WTC11 (cell line): ENCODE measurements at regions not wholly inside any gene's neighbourhood (a gene's known extent, or its start where the extent isn't known, plus 50 kb on each side); places are given as distances from the start of the nearest gene placed in this dataset.

Experiments
- ATAC-seq: fragments of 200-7000 bp; cut with Tn5 transposase; 2 replicates; pipeline ENCODE4 v1.10.0; 2021; ENCODE audit warnings: mild to moderate bottlenecking, moderate library complexity
- CTCF ChIA-PET: fragments of 300-600 bp; sonication (Branson Sonifier 250); formaldehyde crosslinking; loops from one replicate; lab custom pipeline; 2021; ENCODE audit warnings: antibody characterized with exemption; lab: Charles Lee
- POLR2A ChIA-PET: fragments of 350-600 bp; sonication (Branson Sonifier 250); formaldehyde crosslinking; loops from one replicate; lab custom pipeline; 2021; ENCODE audit warnings: antibody characterized with exemption; lab: Charles Lee
- DNase-seq: peaks from one replicate; pipeline ENCODE4 v3.0.0; 2021; ENCODE audit warnings: low spot score
- H3K27ac Mint-ChIP-seq: 2 replicates; pipeline ENCODE4 v1.8.0; 2021; ENCODE audit warnings: mixed read lengths
- H3K27me3 Mint-ChIP-seq: 2 replicates; pipeline ENCODE4 v1.8.0; 2021; ENCODE audit warnings: low read depth, mild to moderate bottlenecking, moderate library complexity, mixed read lengths
- H3K36me3 Mint-ChIP-seq: 2 replicates; pipeline ENCODE4 v1.8.0; 2021; ENCODE audit warnings: mixed read lengths
- H3K4me1 Mint-ChIP-seq: 2 replicates; pipeline ENCODE4 v1.8.0; 2022; ENCODE audit warnings: mixed read lengths
- H3K4me3 Mint-ChIP-seq: 2 replicates; pipeline ENCODE4 v1.8.0; 2021; ENCODE audit warnings: mild to moderate bottlenecking, moderate library complexity, mixed read lengths
- H3K9me3 Mint-ChIP-seq: 2 replicates; pipeline ENCODE4 v1.8.0; 2021; ENCODE audit warnings: mixed read lengths
- ATF1 ChIP-seq: sonication (generic); formaldehyde crosslinking; IDR thresholded peaks from 2 replicates; pipeline ENCODE4 v1.8.1; 2023; ENCODE audit warnings: mild to moderate bottlenecking, moderate library complexity, missing genetic modification reagents
- CREB1 ChIP-seq: sonication (generic); formaldehyde crosslinking; IDR thresholded peaks from 2 replicates; pipeline ENCODE4 v1.8.0; 2023; ENCODE audit warnings: mild to moderate bottlenecking, missing genetic modification reagents
- ERG ChIP-seq: fragments of 250-450 bp; sonication (Bioruptor Pico); IDR thresholded peaks from 2 replicates; pipeline ENCODE4 v1.8.0; 2021; ENCODE audit warnings: mild to moderate bottlenecking
- ETV6 ChIP-seq: sonication (generic); formaldehyde crosslinking; IDR thresholded peaks from 2 replicates; pipeline ENCODE4 v1.8.1; 2022; ENCODE audit warnings: mild to moderate bottlenecking, missing genetic modification reagents
- FOXJ3 ChIP-seq: sonication (generic); formaldehyde crosslinking; IDR thresholded peaks from 2 replicates; pipeline ENCODE4 v1.9.0; 2021; ENCODE audit warnings: missing genetic modification reagents, mild to moderate bottlenecking, borderline replicate concordance
- HMGXB4 ChIP-seq: sonication (generic); formaldehyde crosslinking; IDR thresholded peaks from 2 replicates; pipeline ENCODE4 v1.8.1; 2023; ENCODE audit warnings: mild to moderate bottlenecking, moderate library complexity, missing genetic modification reagents
- MAX ChIP-seq: sonication (generic); formaldehyde crosslinking; IDR thresholded peaks from 2 replicates; pipeline ENCODE4 v1.8.0; 2022; ENCODE audit warnings: mild to moderate bottlenecking, missing genetic modification reagents
- MYBL2 ChIP-seq: sonication (generic); formaldehyde crosslinking; IDR thresholded peaks from 2 replicates; pipeline ENCODE4 v1.8.1; 2023; ENCODE audit warnings: mild to moderate bottlenecking, moderate library complexity, missing genetic modification reagents
- NR1H2 ChIP-seq: sonication (generic); formaldehyde crosslinking; IDR thresholded peaks from 2 replicates; pipeline ENCODE4 v1.9.0; 2021; ENCODE audit warnings: mild to moderate bottlenecking, moderate library complexity, missing genetic modification reagents
- PRRX2 ChIP-seq: fragments of 250-450 bp; sonication (Bioruptor Pico); IDR thresholded peaks from 2 replicates; pipeline ENCODE4 v1.8.0; 2021; ENCODE audit warnings: mild to moderate bottlenecking
- RORB ChIP-seq: fragments of 250-450 bp; sonication (Bioruptor Pico); IDR thresholded peaks from 2 replicates; pipeline ENCODE4 v1.9.0; 2021; ENCODE audit warnings: mild to moderate bottlenecking
- SMAD4 ChIP-seq: sonication (generic); formaldehyde crosslinking; IDR thresholded peaks from 2 replicates; pipeline ENCODE4 v1.8.0; 2022; ENCODE audit warnings: mild to moderate bottlenecking, missing genetic modification reagents
- TCF7 ChIP-seq: sonication (generic); formaldehyde crosslinking; IDR thresholded peaks from 2 replicates; pipeline ENCODE4 v1.8.0; 2022; ENCODE audit warnings: mild to moderate bottlenecking, low read depth, missing genetic modification reagents, moderate library complexity
- ZNF219 ChIP-seq: sonication (generic); formaldehyde crosslinking; IDR thresholded peaks from 2 replicates; pipeline ENCODE4 v1.8.0; 2023; ENCODE audit warnings: missing genetic modification reagents, mild to moderate bottlenecking, borderline replicate concordance
- ZNF281 ChIP-seq: sonication (generic); formaldehyde crosslinking; IDR thresholded peaks from 2 replicates; pipeline ENCODE4 v1.8.0; 2023; ENCODE audit warnings: mild to moderate bottlenecking, missing genetic modification reagents
- ZNF425 ChIP-seq: fragments of 250-450 bp; sonication (Bioruptor Pico); conservative IDR thresholded peaks from 2 replicates; pipeline ENCODE4 v1.9.0; 2021; ENCODE audit warnings: mild to moderate bottlenecking

GRCh38 chr5:4098226-4098625, 502.6 kb downstream of the IRX1 start:
- no peaks in the 10 kb centered on the region for H3K9me3 Mint-ChIP-seq
- TF ChIP-seq HMGXB4 (CRISPR knock-in tag): no peak
- no peak for TF ChIP-seq ERG (CRISPR knock-in tag)
- TF ChIP-seq ATF1 (CRISPR knock-in tag): no peak
- no peak for TF ChIP-seq TCF7 (CRISPR knock-in tag)
- TF ChIP-seq ETV6 (CRISPR knock-in tag): no peak
- TF ChIP-seq ZNF219: no peak
- no peak for TF ChIP-seq ZNF425 (CRISPR knock-in tag)
- no peak for TF ChIP-seq PRRX2 (CRISPR knock-in tag)
- TF ChIP-seq NR1H2 (CRISPR knock-in tag): no peak
- TF ChIP-seq MAX (CRISPR knock-in tag): no peak
- TF ChIP-seq RORB (CRISPR knock-in tag): no peak
- no peak for TF ChIP-seq FOXJ3
- no peak for TF ChIP-seq MYBL2
- ATAC-seq (no peak), DNase-seq (no peak)
- no peaks in the 10 kb centered on the region for H3K27me3 Mint-ChIP-seq
- CTCF ChIA-PET: no interaction called here
- no peaks in the 10 kb centered on the region for H3K36me3 Mint-ChIP-seq
- no peak overlapping the region for H3K27ac Mint-ChIP-seq
- POLR2A ChIA-PET: no interaction called here
- H3K4me1 Mint-ChIP-seq: peaks cover 12% of the 10 kb centered on the region
- no peak overlapping the region for H3K4me3 Mint-ChIP-seq

GRCh38 chr5:4099386-4099785, 503.8 kb downstream of the IRX1 start:
- Mint-ChIP-seq H3K4me3 (no peak overlapping the region), H3K27ac (no peak overlapping the region)
- CTCF ChIA-PET: no interaction called here

More at GRCh38 chr5:4099386-4099785, 503.8 kb downstream of the IRX1 start:
- POLR2A ChIA-PET: no interaction called here
- Mint-ChIP-seq H3K4me1 (peaks cover 12% of the 10 kb centered on the region), H3K27me3 (no peaks in the 10 kb centered on the region), H3K9me3 (no peaks in the 10 kb centered on the region), H3K36me3 (no peaks in the 10 kb centered on the region)
- ATAC-seq (no peak), DNase-seq (no peak)
- no peak for TF ChIP-seq CREB1 (CRISPR knock-in tag)
- no peak for TF ChIP-seq ZNF281 (CRISPR knock-in tag)
- no peak for TF ChIP-seq SMAD4 (CRISPR knock-in tag)
